ENCODE measurements at regions not wholly inside any gene's neighbourhood (a gene's known extent, or its start where the extent isn't known, plus 50 kb on each side); places are given as distances from the start of the nearest gene placed in this dataset.

DNA sequence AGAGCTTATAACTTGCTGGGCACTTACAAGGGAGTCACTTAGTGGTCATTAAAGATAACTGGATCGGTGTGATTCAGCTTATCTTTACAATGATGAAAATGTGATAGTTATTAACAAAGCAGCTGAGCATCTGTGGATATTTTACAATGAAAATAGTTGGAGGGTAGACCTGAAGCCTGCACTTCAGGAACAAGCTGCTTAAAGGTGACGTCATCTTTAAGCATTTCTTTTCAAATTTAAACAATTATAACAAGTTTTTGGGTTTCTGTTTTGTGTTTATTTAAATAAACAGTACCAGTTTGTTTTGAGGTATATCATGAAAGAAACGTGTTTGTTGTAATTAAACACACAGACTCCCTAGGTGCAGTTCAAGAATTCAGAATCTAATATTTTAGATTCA lies 513.9 kb downstream of the ZNF516 start:
- TF ChIP-seq, protein P1, sequence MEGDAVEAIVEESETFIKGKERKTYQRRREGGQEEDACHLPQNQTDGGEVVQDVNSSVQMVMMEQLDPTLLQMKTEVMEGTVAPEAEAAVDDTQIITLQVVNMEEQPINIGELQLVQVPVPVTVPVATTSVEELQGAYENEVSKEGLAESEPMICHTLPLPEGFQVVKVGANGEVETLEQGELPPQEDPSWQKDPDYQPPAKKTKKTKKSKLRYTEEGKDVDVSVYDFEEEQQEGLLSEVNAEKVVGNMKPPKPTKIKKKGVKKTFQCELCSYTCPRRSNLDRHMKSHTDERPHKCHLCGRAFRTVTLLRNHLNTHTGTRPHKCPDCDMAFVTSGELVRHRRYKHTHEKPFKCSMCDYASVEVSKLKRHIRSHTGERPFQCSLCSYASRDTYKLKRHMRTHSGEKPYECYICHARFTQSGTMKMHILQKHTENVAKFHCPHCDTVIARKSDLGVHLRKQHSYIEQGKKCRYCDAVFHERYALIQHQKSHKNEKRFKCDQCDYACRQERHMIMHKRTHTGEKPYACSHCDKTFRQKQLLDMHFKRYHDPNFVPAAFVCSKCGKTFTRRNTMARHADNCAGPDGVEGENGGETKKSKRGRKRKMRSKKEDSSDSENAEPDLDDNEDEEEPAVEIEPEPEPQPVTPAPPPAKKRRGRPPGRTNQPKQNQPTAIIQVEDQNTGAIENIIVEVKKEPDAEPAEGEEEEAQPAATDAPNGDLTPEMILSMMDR (IDR thresholded peaks at IDR 0.05; ENCODE audit: low read length), result no peak
- no peak for TF ChIP-seq EZH2 (optimal IDR thresholded peaks at IDR 0.05; ENCODE audit: low read depth, low read length)
- no peak for TF ChIP-seq EZH2phosphoT487 (IDR thresholded peaks at IDR 0.05; ENCODE audit: low read length)
